CD4-positive, alpha-beta T cell (primary cell): ENCODE measurements at regions not wholly inside any gene's neighbourhood (a gene's known extent, or its start where the extent isn't known, plus 50 kb on each side); places are given as distances from the start of the nearest gene placed in this dataset.

Experiments used
- ATAC-seq: fragments of 200-7000 bp; cut with Tn5 transposase; one replicate; pipeline ENCODE4 v1.10.0; 2022; ENCODE audit warnings: mild to moderate bottlenecking; ENCODE audit not compliant: poor library complexity
- CTCF ChIA-PET: fragments of 350-600 bp; sonication (Branson Sonifier 250); formaldehyde crosslinking; loops from one replicate; lab custom pipeline; 2021; ENCODE audit warnings: antibody characterized with exemption, inconsistent platforms; lab: Charles Lee
- POLR2A ChIA-PET: fragments of 350-600 bp; sonication (Branson Sonifier 250); formaldehyde crosslinking; loops from one replicate; lab custom pipeline; 2021; ENCODE audit warnings: antibody characterized with exemption, inconsistent platforms; lab: Charles Lee
- DNase-seq, 14 experiments: peaks; one replicate each; pipeline ENCODE4 v3.0.0-alpha.2; 2013 to 2020; ENCODE audit warnings: mixed read lengths in 2 of 14
- H3K27ac ChIP-seq, 2 donors: one replicate each; pipeline versions ENCODE4 v1.5.1 to v1.7.0; 2013; ENCODE audit warnings: low read length in 2 of 2, low read depth in 1 of 2, mild to moderate bottlenecking in 1 of 2
- H3K27me3 ChIP-seq, 2 experiments: 1 replicate in 1 of 2; 2 replicates in 1 of 2; pipeline versions ENCODE4 v1.6.1 to v1.7.0; 2013; ENCODE audit warnings: low read length in 2 of 2, control low read depth in 1 of 2, mild to moderate bottlenecking in 1 of 2, moderate library complexity in 1 of 2; ENCODE audit not compliant: insufficient read depth in 2 of 2, control insufficient read depth in 1 of 2
- H3K36me3 ChIP-seq: one replicate; pipeline ENCODE4 v1.6.1; 2013; ENCODE audit warnings: low read length, control low read depth; ENCODE audit not compliant: insufficient read depth
- H3K4me1 ChIP-seq: one replicate; pipeline ENCODE4 v1.6.1; 2013; ENCODE audit warnings: low read length, control low read depth; ENCODE audit not compliant: insufficient read depth
- H3K4me3 ChIP-seq: one replicate; pipeline ENCODE4 v1.5.1; 2013; ENCODE audit warnings: mild to moderate bottlenecking, low read length, moderate library complexity
- H3K9me3 ChIP-seq, 2 experiments: 1 replicate in 1 of 2; 2 replicates in 1 of 2; pipeline versions ENCODE4 v1.6.1 to v1.7.0; 2013; ENCODE audit warnings: low read length in 2 of 2, mild to moderate bottlenecking in 2 of 2, control low read depth in 1 of 2, moderate library complexity in 1 of 2; ENCODE audit not compliant: control insufficient read depth in 1 of 2, insufficient read depth in 1 of 2
- H3K27ac Mint-ChIP-seq: one replicate; pipeline ENCODE4 v1.8.0; 2020; ENCODE audit warnings: mixed read lengths
- H3K27me3 Mint-ChIP-seq: one replicate; pipeline ENCODE4 v1.8.0; 2021; ENCODE audit warnings: mixed read lengths
- H3K36me3 Mint-ChIP-seq: one replicate; pipeline ENCODE4 v1.8.0; 2021; ENCODE audit warnings: low read depth, mixed read lengths
- H3K4me1 Mint-ChIP-seq: one replicate; pipeline ENCODE4 v1.8.0; 2021; ENCODE audit warnings: low read depth, mixed read lengths
- H3K4me3 Mint-ChIP-seq: one replicate; pipeline ENCODE4 v1.8.0; 2020; ENCODE audit warnings: mild to moderate bottlenecking, mixed read lengths
- H3K9me3 Mint-ChIP-seq: one replicate; pipeline ENCODE4 v1.8.0; 2020; ENCODE audit warnings: mixed read lengths
- intact Hi-C, 2 experiments: fragments of 100-400 bp; cut with DNase I in 1 of 2; cut with micrococcal nuclease in 1 of 2; formaldehyde crosslinking; loops; one replicate each; pipeline versions ENCODE4 v1.15.1 to v1.9.0; 2023 to 2025; cut with DNase I, micrococcal nuclease
- TF ChIP-seq, protein P1 (sequence below): fragments of 200-600 bp; IDR thresholded peaks from one replicate; pipeline ENCODE4 v1.8.0; 2022; ENCODE audit warnings: antibody characterized with exemption, mild to moderate bottlenecking

DNA sequence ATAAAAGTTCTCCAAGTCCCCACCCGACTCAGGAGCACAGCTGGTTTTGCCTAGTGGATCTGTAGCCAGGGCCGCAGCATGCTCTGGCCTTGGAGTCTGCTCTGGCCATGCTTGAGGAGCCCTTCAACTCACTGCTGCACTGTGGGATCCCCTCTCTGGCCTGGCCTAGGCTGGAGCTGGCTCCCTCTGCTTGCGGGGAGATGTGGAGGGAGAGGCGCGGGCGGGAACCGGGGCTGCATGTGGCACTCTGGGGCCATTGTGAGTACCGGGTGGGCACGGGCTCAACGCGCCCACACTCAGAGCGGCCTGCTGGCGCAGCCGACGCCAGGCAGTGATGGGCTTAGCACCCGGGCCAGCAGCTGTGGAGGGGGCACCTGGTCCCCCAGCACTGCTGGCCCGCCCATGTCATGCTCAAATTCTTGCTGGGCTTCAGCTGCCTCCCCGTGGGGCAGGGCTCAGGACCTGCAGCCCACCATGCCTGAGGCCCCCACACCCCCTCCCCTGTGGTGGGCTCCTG is 57.0 kb upstream of the ATP12A start:
- H3K27ac Mint-ChIP-seq: no peak overlapping the region

DNA sequence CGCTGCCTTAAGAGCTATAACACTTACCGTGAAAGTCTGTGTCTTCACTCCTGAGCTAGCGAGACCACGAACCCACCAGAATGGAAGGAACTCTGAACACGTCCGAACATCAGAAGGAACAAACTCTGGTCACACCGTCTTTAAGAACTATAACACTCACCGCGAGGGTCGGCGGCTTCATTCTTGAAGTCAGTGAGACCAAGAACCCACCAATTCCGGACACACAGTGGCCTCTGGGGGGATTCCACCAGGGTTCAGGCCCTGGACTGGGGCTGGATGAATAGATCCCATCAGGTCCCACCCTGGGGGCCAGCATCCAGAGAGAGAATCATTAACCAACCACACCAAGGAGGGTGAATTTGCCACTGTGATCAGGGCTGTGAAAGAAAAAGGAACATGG is 55.8 kb upstream of the ATP12A start:
- POLR2A ChIA-PET: interaction anchor here (1.0 kb wide), 1 partner anchor 12 kb away, joined by 5 read pairs; no protein-coding TSS in a partner anchor
- Histone ChIP-seq H3K36me3 (no peaks in the 10 kb centered on the region), H3K9me3 (peaks cover 0 to 6% of the 10 kb centered on the region in 2 experiments), H3K27me3 (no peaks in the 10 kb centered on the region), H3K27ac (no peak overlapping the region), H3K4me1 (peaks cover 37% of the 10 kb centered on the region), H3K4me3 (no peak overlapping the region)
- Mint-ChIP-seq H3K36me3 (no peaks in the 10 kb centered on the region), H3K4me3 (no peak overlapping the region), H3K4me1 (peaks cover 32% of the 10 kb centered on the region), H3K9me3 (no peaks in the 10 kb centered on the region), H3K27me3 (no peaks in the 10 kb centered on the region), H3K27ac (peak overlapping the region; percentile 73)
- intact Hi-C loops: no loop called here
- ATAC-seq (no peak), DNase-seq (no peak)
- CTCF ChIA-PET: interaction anchor here (0.6 kb wide), 1 partner anchor 1737 kb away, joined by 7 read pairs; no protein-coding TSS in a partner anchor
- TF ChIP-seq, protein P1, sequence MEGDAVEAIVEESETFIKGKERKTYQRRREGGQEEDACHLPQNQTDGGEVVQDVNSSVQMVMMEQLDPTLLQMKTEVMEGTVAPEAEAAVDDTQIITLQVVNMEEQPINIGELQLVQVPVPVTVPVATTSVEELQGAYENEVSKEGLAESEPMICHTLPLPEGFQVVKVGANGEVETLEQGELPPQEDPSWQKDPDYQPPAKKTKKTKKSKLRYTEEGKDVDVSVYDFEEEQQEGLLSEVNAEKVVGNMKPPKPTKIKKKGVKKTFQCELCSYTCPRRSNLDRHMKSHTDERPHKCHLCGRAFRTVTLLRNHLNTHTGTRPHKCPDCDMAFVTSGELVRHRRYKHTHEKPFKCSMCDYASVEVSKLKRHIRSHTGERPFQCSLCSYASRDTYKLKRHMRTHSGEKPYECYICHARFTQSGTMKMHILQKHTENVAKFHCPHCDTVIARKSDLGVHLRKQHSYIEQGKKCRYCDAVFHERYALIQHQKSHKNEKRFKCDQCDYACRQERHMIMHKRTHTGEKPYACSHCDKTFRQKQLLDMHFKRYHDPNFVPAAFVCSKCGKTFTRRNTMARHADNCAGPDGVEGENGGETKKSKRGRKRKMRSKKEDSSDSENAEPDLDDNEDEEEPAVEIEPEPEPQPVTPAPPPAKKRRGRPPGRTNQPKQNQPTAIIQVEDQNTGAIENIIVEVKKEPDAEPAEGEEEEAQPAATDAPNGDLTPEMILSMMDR: no peak

More for the DNA sequence above, 57.0 kb upstream of the ATP12A start:
- Histone ChIP-seq H3K4me3 (no peak overlapping the region), H3K4me1 (peaks cover 49% of the 10 kb centered on the region), H3K27me3 (no peaks in the 10 kb centered on the region), H3K36me3 (no peaks in the 10 kb centered on the region), H3K27ac (no peak overlapping the region), H3K9me3 (peaks cover 0 to 6% of the 10 kb centered on the region in 2 experiments)
- Mint-ChIP-seq H3K36me3 (no peaks in the 10 kb centered on the region), H3K4me1 (peaks cover 43% of the 10 kb centered on the region), H3K4me3 (no peak overlapping the region), H3K27me3 (no peaks in the 10 kb centered on the region), H3K9me3 (no peaks in the 10 kb centered on the region)
- ATAC-seq: no peak
- intact Hi-C loops: no loop called here
- no peak for DNase-seq
- POLR2A ChIA-PET: no interaction called here
- TF ChIP-seq, protein P1: no peak
- CTCF ChIA-PET: no interaction called here

DNA sequence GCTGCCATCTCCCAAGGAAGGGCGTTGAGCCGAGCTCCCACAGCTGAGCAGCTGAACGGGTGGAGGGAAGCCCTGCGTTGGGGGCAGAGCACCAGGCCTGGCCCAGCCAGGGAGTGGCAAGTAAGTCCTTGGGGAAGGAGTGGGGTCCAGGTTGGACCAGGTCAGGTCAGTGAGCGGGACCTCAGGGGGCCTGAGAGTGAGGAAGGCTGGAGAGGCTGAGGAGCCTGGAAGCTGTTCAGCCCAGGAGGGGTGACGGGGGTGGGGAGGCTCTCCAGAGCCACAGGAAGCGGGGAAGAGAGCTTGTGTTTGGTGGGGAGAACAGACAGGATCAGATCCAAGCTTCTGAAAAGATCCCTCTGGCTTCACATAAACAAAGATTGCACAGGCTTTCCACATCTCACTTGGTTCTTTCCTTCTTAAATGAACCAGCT is 55.4 kb upstream of the ATP12A start:
- no peaks in the 10 kb centered on the region for H3K9me3 Mint-ChIP-seq
- H3K9me3 ChIP-seq: peaks cover 0 to 6% of the 10 kb centered on the region in 2 experiments
- H3K27ac ChIP-seq: peak overlapping the region in 1 of 2 donors; percentile 73
- intact Hi-C loops: no loop called here
- ChIA-PET CTCF (interaction anchor here (0.6 kb wide), 1 partner anchor 1737 kb away, joined by 7 read pairs; no protein-coding TSS in a partner anchor), POLR2A (interaction anchor here (1.0 kb wide), 1 partner anchor 13 kb away, joined by 5 read pairs; no protein-coding TSS in a partner anchor)
- H3K27me3 ChIP-seq: no peaks in the 10 kb centered on the region
- H3K4me3 Mint-ChIP-seq: no peak overlapping the region
- H3K27me3 Mint-ChIP-seq: no peaks in the 10 kb centered on the region
- H3K27ac Mint-ChIP-seq: peak overlapping the region; percentile 73
- peaks cover 29% of the 10 kb centered on the region for H3K4me1 Mint-ChIP-seq
- ATAC-seq (no peak), DNase-seq (no peak)
- no peaks in the 10 kb centered on the region for H3K36me3 ChIP-seq
- TF ChIP-seq, protein P1: no peak
- H3K4me3 ChIP-seq: no peak overlapping the region
- peaks cover 34% of the 10 kb centered on the region for H3K4me1 ChIP-seq
- no peaks in the 10 kb centered on the region for H3K36me3 Mint-ChIP-seq
